SK-N-SH treated with all-trans-retinoic acid at 6 μM for 48 hours (cell line): ENCODE measurements at regions not wholly inside any gene's neighbourhood (a gene's known extent, or its start where the extent isn't known, plus 50 kb on each side); places are given as distances from the start of the nearest gene placed in this dataset.

Experiments used
- ATAC-seq: fragments of 200-7000 bp; cut with Tn5 transposase; 3 replicates; pipeline ENCODE4 v1.9.1; 2020; ENCODE audit warnings: mild to moderate bottlenecking, moderate library complexity
- ARNTL ChIP-seq: fragments of 450-650 bp; formaldehyde crosslinking; IDR thresholded peaks from 2 replicates; pipeline ENCODE4 v1.5.0; 2020; ENCODE audit warnings: low read depth, mild to moderate bottlenecking, moderate library complexity, borderline replicate concordance
- BACH2 ChIP-seq: fragments of 250-450 bp; sonication (Bioruptor Pico); IDR thresholded peaks from 2 replicates; pipeline ENCODE4 v1.9.0; 2021; ENCODE audit warnings: mild to moderate bottlenecking, borderline replicate concordance
- CREB5 ChIP-seq: fragments of 250-450 bp; sonication (Bioruptor Pico); IDR thresholded peaks from 2 replicates; pipeline ENCODE4 v1.5.1; 2020; ENCODE audit warnings: low read depth, mild to moderate bottlenecking, moderate library complexity
- CSRNP3 ChIP-seq: fragments of 250-450 bp; sonication (Bioruptor Pico); IDR thresholded peaks from 2 replicates; pipeline ENCODE4 v1.5.1; 2021; ENCODE audit warnings: mild to moderate bottlenecking, moderate library complexity
- ESRRG ChIP-seq: fragments of 250-450 bp; sonication (Bioruptor Pico); IDR thresholded peaks from 2 replicates; pipeline ENCODE4 v1.6.1; 2021; ENCODE audit warnings: mild to moderate bottlenecking
- GLIS3 ChIP-seq: fragments of 250-450 bp; sonication (Bioruptor Pico); IDR thresholded peaks from 2 replicates; pipeline ENCODE4 v1.5.0; 2020; ENCODE audit warnings: mild to moderate bottlenecking, moderate library complexity
- ISL1 ChIP-seq: fragments of 250-450 bp; sonication (Bioruptor Pico); IDR thresholded peaks from 2 replicates; pipeline ENCODE4 v2.1.2; 2022; ENCODE audit warnings: mild to moderate bottlenecking, moderate library complexity
- OSR1 ChIP-seq: fragments of 250-450 bp; sonication (Bioruptor Pico); IDR thresholded peaks from 2 replicates; pipeline ENCODE4 v1.8.0; 2022; ENCODE audit warnings: moderate library complexity, mild to moderate bottlenecking, inconsistent platforms
- PATZ1 ChIP-seq: fragments of 250-450 bp; sonication (Bioruptor Pico); IDR thresholded peaks from 2 replicates; pipeline ENCODE4 v1.8.0; 2020; ENCODE audit warnings: mild to moderate bottlenecking, moderate library complexity, borderline replicate concordance
- POU6F1 ChIP-seq: fragments of 250-450 bp; sonication (Bioruptor Pico); IDR thresholded peaks from 2 replicates; pipeline ENCODE4 v1.8.0; 2021; ENCODE audit warnings: low read depth, mild to moderate bottlenecking, moderate library complexity, borderline replicate concordance
- PPARA ChIP-seq: fragments of 250-450 bp; sonication (Bioruptor Pico); IDR thresholded peaks from 2 replicates; pipeline ENCODE4 v1.5.0; 2020; ENCODE audit warnings: mild to moderate bottlenecking, borderline replicate concordance
- RARB ChIP-seq: fragments of 250-450 bp; sonication (Bioruptor Pico); IDR thresholded peaks from 2 replicates; pipeline ENCODE4 v1.8.0; 2021; ENCODE audit warnings: mild to moderate bottlenecking, moderate library complexity
- SNAI2 ChIP-seq: fragments of 250-450 bp; sonication (Bioruptor Pico); IDR thresholded peaks from 2 replicates; pipeline ENCODE4 v1.5.0; 2020; ENCODE audit warnings: mild to moderate bottlenecking, moderate library complexity
- TCF4 ChIP-seq: fragments of 250-450 bp; sonication (Bioruptor Pico); IDR thresholded peaks from 2 replicates; pipeline ENCODE4 v1.8.0; 2021; ENCODE audit warnings: mild to moderate bottlenecking, moderate library complexity, borderline replicate concordance
- TSHZ2 ChIP-seq: fragments of 250-450 bp; sonication (Bioruptor Pico); IDR thresholded peaks from 2 replicates; pipeline ENCODE4 v1.5.0; 2020; ENCODE audit warnings: mild to moderate bottlenecking, moderate library complexity
- ZC3H10 ChIP-seq: fragments of 250-450 bp; sonication (Bioruptor Pico); IDR thresholded peaks from 2 replicates; pipeline ENCODE4 v1.5.1; 2021; ENCODE audit warnings: mild to moderate bottlenecking, moderate library complexity
- ZFP3 ChIP-seq: fragments of 250-450 bp; sonication (Bioruptor Pico); IDR thresholded peaks from 2 replicates; pipeline ENCODE4 v1.5.0; 2020; ENCODE audit warnings: mild to moderate bottlenecking, moderate library complexity
- ZFP30 ChIP-seq: fragments of 450-650 bp; formaldehyde crosslinking; IDR thresholded peaks from 2 replicates; pipeline ENCODE4 v1.5.0; 2022; ENCODE audit warnings: mild to moderate bottlenecking, moderate library complexity
- ZNF565 ChIP-seq: fragments of 450-650 bp; formaldehyde crosslinking; conservative IDR thresholded peaks from 2 replicates; pipeline ENCODE4 v1.5.0; 2020; ENCODE audit warnings: low read depth, mild to moderate bottlenecking, moderate library complexity
- ZNF70 ChIP-seq: fragments of 450-650 bp; formaldehyde crosslinking; IDR thresholded peaks from 2 replicates; pipeline ENCODE4 v1.5.0; 2020; ENCODE audit warnings: mild to moderate bottlenecking, moderate library complexity
- ZNF8 ChIP-seq: fragments of 450-650 bp; formaldehyde crosslinking; IDR thresholded peaks from 2 replicates; pipeline ENCODE4 v1.5.0; 2020; ENCODE audit warnings: mild to moderate bottlenecking, moderate library complexity

- ATAC-seq = no peak
- TF ChIP-seq TCF4 (CRISPR knock-in tag) (no peak), CSRNP3 (CRISPR knock-in tag) (no peak), ESRRG (no peak), PATZ1 (no peak), GLIS3 (CRISPR knock-in tag) (no peak), SNAI2 (no peak), POU6F1 (CRISPR knock-in tag) (no peak), ZNF70 (CRISPR knock-in tag) (no peak)
Observed at GRCh38 chr22:22112533-22113294, 130.1 kb upstream of the TOP3B start.

GRCh38 chr22:22111983-22112382, 129.4 kb upstream of the TOP3B start:
- no peak for ATAC-seq

More at GRCh38 chr22:22111983-22112382, 129.4 kb upstream of the TOP3B start:
- TF ChIP-seq PPARA (CRISPR knock-in tag) (no peak), TSHZ2 (CRISPR knock-in tag) (no peak), ZC3H10 (CRISPR knock-in tag) (no peak), ZFP30 (CRISPR knock-in tag) (no peak), ZNF8 (CRISPR knock-in tag) (no peak), ISL1 (CRISPR knock-in tag) (no peak), BACH2 (CRISPR knock-in tag) (no peak), RARB (no peak), CSRNP3 (CRISPR knock-in tag) (no peak), SNAI2 (no peak), CREB5 (CRISPR knock-in tag) (no peak), POU6F1 (CRISPR knock-in tag) (no peak), GLIS3 (CRISPR knock-in tag) (no peak), ZFP3 (CRISPR knock-in tag) (no peak), ARNTL (CRISPR knock-in tag) (no peak), OSR1 (CRISPR knock-in tag) (no peak), ZNF565 (CRISPR knock-in tag) (no peak)
